ENCODE measurements at regions not wholly inside any gene's neighbourhood (a gene's known extent, or its start where the extent isn't known, plus 50 kb on each side); places are given as distances from the start of the nearest gene placed in this dataset.

- no peaks in the 10 kb centered on the region for H3K27me3 Mint-ChIP-seq (ENCODE audit: insufficient read depth, unreplicated experiment)
- CTCF ChIA-PET = interaction anchor here (0.6 kb wide), 2 partner anchors 141 to 914 kb away, joined by 3 to 4 read pairs; no protein-coding TSS in a partner anchor
- no TSS peak for BruUV-seq (replicated peaks)
- DNase-seq (ENCODE audit: unreplicated experiment) = peak; percentile 61
- intact Hi-C loops (cut with micrococcal nuclease) = no loop called here
- TF ChIP-seq CTCF (IDR thresholded peaks at IDR 0.05; ENCODE audit: unreplicated experiment) = no peak
- H3K4me3 Mint-ChIP-seq (ENCODE audit: unreplicated experiment) = no peak overlapping the region
- no peaks in the 10 kb centered on the region for H3K9me3 Mint-ChIP-seq (ENCODE audit: unreplicated experiment)
- no peak overlapping the region for H3K27ac Mint-ChIP-seq (ENCODE audit: low read depth, unreplicated experiment)
- no peaks in the 10 kb centered on the region for H3K36me3 Mint-ChIP-seq (ENCODE audit: insufficient read depth, unreplicated experiment)
- POLR2A ChIA-PET = interaction anchor here (1.8 kb wide), 1 partner anchor 10 kb away, joined by 4 read pairs; no protein-coding TSS in a partner anchor
- H3K4me1 Mint-ChIP-seq (ENCODE audit: insufficient read depth, unreplicated experiment) = peaks cover 10% of the 10 kb centered on the region
Observed at GRCh38 chr4:138734746-138735145, 280.8 kb upstream of the NOCT start.

- Mint-ChIP-seq H3K4me3 (ENCODE audit: unreplicated experiment) (no peak overlapping the region), H3K36me3 (ENCODE audit: insufficient read depth, unreplicated experiment) (no peaks in the 10 kb centered on the region)
- no TSS peak for BruUV-seq (replicated peaks)
Observed at GRCh38 chr4:138728566-138728965, 287.0 kb upstream of the NOCT start.

DNA sequence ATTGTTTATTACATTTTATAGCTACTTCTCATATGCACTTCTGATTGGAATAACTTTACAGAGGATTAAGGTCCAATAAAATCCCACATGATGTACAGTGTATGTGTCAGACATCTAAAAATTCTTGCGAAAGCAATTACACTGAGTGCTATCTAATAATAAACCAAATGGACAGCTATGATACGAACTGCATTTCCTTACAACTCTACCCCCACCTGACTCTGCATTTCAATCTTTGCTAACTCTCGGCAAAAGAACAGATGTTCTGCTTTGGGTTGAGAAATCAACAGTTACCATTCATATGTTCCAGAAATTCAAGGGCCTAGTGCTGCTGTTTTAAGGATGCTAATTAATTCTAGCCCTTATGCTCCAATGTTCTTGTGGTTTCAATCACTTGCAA, 287.9 kb upstream of the NOCT start:
- intact Hi-C loops (cut with micrococcal nuclease) = no loop called here
- CTCF ChIA-PET = no interaction called here
- POLR2A ChIA-PET = no interaction called here
- no peak for DNase-seq (ENCODE audit: unreplicated experiment)
- Mint-ChIP-seq H3K27ac (ENCODE audit: low read depth, unreplicated experiment) (no peak overlapping the region), H3K4me3 (ENCODE audit: unreplicated experiment) (no peak overlapping the region), H3K9me3 (ENCODE audit: unreplicated experiment) (no peaks in the 10 kb centered on the region), H3K4me1 (ENCODE audit: insufficient read depth, unreplicated experiment) (no peaks in the 10 kb centered on the region), H3K36me3 (ENCODE audit: insufficient read depth, unreplicated experiment) (no peaks in the 10 kb centered on the region), H3K27me3 (ENCODE audit: insufficient read depth, unreplicated experiment) (no peaks in the 10 kb centered on the region)
- BruUV-seq (replicated peaks) = no TSS peak
- TF ChIP-seq CTCF (IDR thresholded peaks at IDR 0.05; ENCODE audit: unreplicated experiment) = no peak

More at GRCh38 chr4:138728566-138728965, 287.0 kb upstream of the NOCT start:
- DNase-seq (ENCODE audit: unreplicated experiment) = no peak
- ChIA-PET POLR2A (no interaction called here), CTCF (no interaction called here)
- intact Hi-C loops (cut with micrococcal nuclease) = no loop called here
- no peaks in the 10 kb centered on the region for H3K27me3 Mint-ChIP-seq (ENCODE audit: insufficient read depth, unreplicated experiment)
- H3K4me1 Mint-ChIP-seq (ENCODE audit: insufficient read depth, unreplicated experiment) = no peaks in the 10 kb centered on the region
- H3K9me3 Mint-ChIP-seq (ENCODE audit: unreplicated experiment) = no peaks in the 10 kb centered on the region
- H3K27ac Mint-ChIP-seq (ENCODE audit: low read depth, unreplicated experiment) = no peak overlapping the region
- TF ChIP-seq CTCF (IDR thresholded peaks at IDR 0.05; ENCODE audit: unreplicated experiment) = no peak

- Mint-ChIP-seq H3K27me3 (ENCODE audit: insufficient read depth, unreplicated experiment) (no peaks in the 10 kb centered on the region), H3K4me3 (ENCODE audit: unreplicated experiment) (no peak overlapping the region), H3K9me3 (ENCODE audit: unreplicated experiment) (no peaks in the 10 kb centered on the region), H3K4me1 (ENCODE audit: insufficient read depth, unreplicated experiment) (no peaks in the 10 kb centered on the region), H3K27ac (ENCODE audit: low read depth, unreplicated experiment) (no peak overlapping the region), H3K36me3 (ENCODE audit: insufficient read depth, unreplicated experiment) (no peaks in the 10 kb centered on the region)
- TF ChIP-seq CTCF (IDR thresholded peaks at IDR 0.05; ENCODE audit: unreplicated experiment) = no peak
- POLR2A ChIA-PET = interaction anchor here (1.5 kb wide), 1 partner anchor 10 kb away, joined by 4 read pairs; no protein-coding TSS in a partner anchor
- BruUV-seq (replicated peaks) = no TSS peak
- intact Hi-C loops (cut with micrococcal nuclease) = no loop called here
- CTCF ChIA-PET = no interaction called here
- DNase-seq (ENCODE audit: unreplicated experiment) = no peak
Observed at GRCh38 chr4:138724530-138724929, 291.1 kb upstream of the NOCT start.

All from MCF 10A (cell line).